Osteoblast (primary cell): ENCODE measurements at regions not wholly inside any gene's neighbourhood (a gene's known extent, or its start where the extent isn't known, plus 50 kb on each side); places are given as distances from the start of the nearest gene placed in this dataset.

ENCODE experiments used
- DNase-seq: peaks from one replicate; pipeline ENCODE4 v3.0.0; 2011; ENCODE audit warnings: low spot score, mixed read lengths; ENCODE audit not compliant: insufficient read length; ENCODE audit errors: missing footprints
- H2AFZ ChIP-seq: 2 replicates; pipeline ENCODE4 v1.6.0; 2011; ENCODE audit warnings: mild to moderate bottlenecking, low read length
- H3K27ac ChIP-seq: 2 replicates; pipeline ENCODE4 v1.5.1; 2011; ENCODE audit warnings: mild to moderate bottlenecking, low read depth, low read length, moderate library complexity
- H3K27me3 ChIP-seq: 2 replicates; pipeline ENCODE4 v1.6.0; 2012; ENCODE audit warnings: mild to moderate bottlenecking, control low read depth, inconsistent platforms, low read length, moderate library complexity; ENCODE audit not compliant: insufficient read depth
- H3K36me3 ChIP-seq: 2 replicates; pipeline ENCODE4 v1.5.1; 2011; ENCODE audit warnings: mild to moderate bottlenecking, low read length, control low read depth, moderate library complexity; ENCODE audit not compliant: insufficient read depth
- H3K4me1 ChIP-seq: 2 replicates; pipeline ENCODE4 v1.5.1; 2011; ENCODE audit warnings: mild to moderate bottlenecking, low read length, control low read depth, moderate library complexity; ENCODE audit not compliant: insufficient read depth
- H3K4me2 ChIP-seq: 2 replicates; pipeline ENCODE4 v1.6.0; 2011; ENCODE audit warnings: mild to moderate bottlenecking, low read length; ENCODE audit not compliant: insufficient read depth
- H3K4me3 ChIP-seq: fragments of 200-600 bp; sonication (generic); 3 replicates; pipeline ENCODE4 v1.5.1; 2012; ENCODE audit warnings: mild to moderate bottlenecking, low read length, inconsistent platforms; ENCODE audit not compliant: insufficient read depth
- H3K79me2 ChIP-seq: 2 replicates; pipeline ENCODE4 v1.6.0; 2012; ENCODE audit warnings: mild to moderate bottlenecking, low read length, control low read depth, inconsistent platforms; ENCODE audit not compliant: insufficient read depth
- H3K9me3 ChIP-seq: 2 replicates; pipeline ENCODE4 v1.5.1; 2011; ENCODE audit warnings: low read depth, low read length, control low read depth
- H4K20me1 ChIP-seq: 2 replicates; pipeline ENCODE4 v1.6.0; 2012; ENCODE audit warnings: mild to moderate bottlenecking, low read length, control low read depth; ENCODE audit not compliant: insufficient read depth
- CTCF ChIP-seq: IDR thresholded peaks from 2 replicates; pipeline ENCODE4 v1.5.1; 2011; ENCODE audit warnings: mild to moderate bottlenecking, low read depth, low read length, moderate library complexity; ENCODE audit errors: extremely low read depth

- no peak for DNase-seq
- Histone ChIP-seq H3K79me2 (no peaks in the 10 kb centered on the region), H3K4me3 (no peak overlapping the region), H3K36me3 (no peaks in the 10 kb centered on the region), H3K9me3 (no peaks in the 10 kb centered on the region), H3K27ac (no peak overlapping the region), H3K4me2 (no peak overlapping the region), H3K4me1 (no peaks in the 10 kb centered on the region), H2AFZ (no peak overlapping the region), H3K27me3 (no peaks in the 10 kb centered on the region), H4K20me1 (no peaks in the 10 kb centered on the region)
- no peak for TF ChIP-seq CTCF
These were observed 154.1 kb upstream of the GRM7 start for GRCh38 chr3:6706777-6707176.

GRCh38 chr3:6709178-6709577, 151.7 kb upstream of the GRM7 start:
- no peaks in the 10 kb centered on the region for H3K27me3 ChIP-seq
- H3K4me2 ChIP-seq = no peak overlapping the region
- H3K4me3 ChIP-seq = no peak overlapping the region
- no peak for DNase-seq
- no peaks in the 10 kb centered on the region for H3K36me3 ChIP-seq
- no peak overlapping the region for H2AFZ ChIP-seq
- H4K20me1 ChIP-seq = no peaks in the 10 kb centered on the region
- H3K9me3 ChIP-seq = no peaks in the 10 kb centered on the region
- no peak overlapping the region for H3K27ac ChIP-seq
- no peaks in the 10 kb centered on the region for H3K79me2 ChIP-seq
- H3K4me1 ChIP-seq = no peaks in the 10 kb centered on the region
- TF ChIP-seq CTCF = no peak

- Histone ChIP-seq H4K20me1 (no peaks in the 10 kb centered on the region), H3K27ac (no peak overlapping the region), H3K4me2 (no peak overlapping the region), H2AFZ (no peak overlapping the region), H3K79me2 (no peaks in the 10 kb centered on the region), H3K36me3 (no peaks in the 10 kb centered on the region), H3K9me3 (no peaks in the 10 kb centered on the region), H3K4me1 (no peaks in the 10 kb centered on the region), H3K27me3 (no peaks in the 10 kb centered on the region), H3K4me3 (no peak overlapping the region)
- no peak for DNase-seq
- no peak for TF ChIP-seq CTCF
These were observed 146.0 kb upstream of the GRM7 start for GRCh38 chr3:6714962-6715361.

DNA sequence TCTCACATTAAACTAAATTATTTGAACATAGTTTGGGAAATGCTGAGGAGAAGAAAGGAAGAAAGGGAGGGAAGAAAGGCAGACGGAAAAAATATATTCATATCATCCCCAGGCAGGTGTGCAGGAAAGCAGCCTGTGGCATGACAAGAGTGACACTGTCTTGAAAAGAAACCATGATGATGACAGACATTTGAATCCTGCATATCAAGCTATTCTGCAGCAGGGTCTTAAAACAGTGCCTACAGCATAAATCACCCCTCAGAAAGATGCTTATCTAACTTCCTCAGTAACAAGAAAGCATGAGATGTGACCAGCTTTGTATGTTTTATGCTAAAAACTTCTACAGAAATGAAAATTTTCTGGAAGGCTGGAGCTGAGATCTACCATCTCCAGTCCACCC, 144.5 kb upstream of the GRM7 start:
- H3K27ac ChIP-seq = no peak overlapping the region
- H4K20me1 ChIP-seq = no peaks in the 10 kb centered on the region
- H2AFZ ChIP-seq = no peak overlapping the region
- no peak for TF ChIP-seq CTCF
- no peak overlapping the region for H3K4me3 ChIP-seq
- no peaks in the 10 kb centered on the region for H3K9me3 ChIP-seq
- H3K27me3 ChIP-seq = no peaks in the 10 kb centered on the region
- no peaks in the 10 kb centered on the region for H3K36me3 ChIP-seq
- H3K4me1 ChIP-seq = no peaks in the 10 kb centered on the region
- no peaks in the 10 kb centered on the region for H3K79me2 ChIP-seq
- no peak overlapping the region for H3K4me2 ChIP-seq
- no peak for DNase-seq
